Central memory CD8-positive, alpha-beta T cell (primary cell): ENCODE measurements at regions not wholly inside any gene's neighbourhood (a gene's known extent, or its start where the extent isn't known, plus 50 kb on each side); places are given as distances from the start of the nearest gene placed in this dataset.
"Not testable (repeated sequence)": the region's sequence is repeated elsewhere in the genome, so short reads cannot be mapped to it uniquely, and the experiment has no call there.

ENCODE experiments used
- ATAC-seq: fragments of 150-1000 bp; cut with Tn5 transposase; replicated peaks from 2 replicates; pipeline ENCODE4 v1.10.0; 2022; ENCODE audit warnings: mild to moderate bottlenecking, moderate FRiP score, moderate number of reproducible peaks; ENCODE audit not compliant: poor library complexity, severe bottlenecking; ENCODE audit errors: extremely low read depth
- DNase-seq, 2 donors: peaks; one replicate each; pipeline ENCODE4 v3.0.0; 2021; ENCODE audit warnings: low spot score in 2 of 2
- H3K27ac Mint-ChIP-seq: one replicate; pipeline ENCODE4 v1.8.0; 2022; ENCODE audit warnings: low read depth, mild to moderate bottlenecking, moderate library complexity, mixed read lengths
- H3K27me3 Mint-ChIP-seq: one replicate; pipeline ENCODE4 v1.8.0; 2022; ENCODE audit warnings: mixed read lengths
- H3K36me3 Mint-ChIP-seq: one replicate; pipeline ENCODE4 v1.8.0; 2022; ENCODE audit warnings: mild to moderate bottlenecking, moderate library complexity, mixed read lengths; ENCODE audit not compliant: insufficient read depth
- H3K4me1 Mint-ChIP-seq: one replicate; pipeline ENCODE4 v1.8.0; 2022; ENCODE audit warnings: mixed read lengths
- H3K4me3 Mint-ChIP-seq: one replicate; pipeline ENCODE4 v1.8.0; 2022; ENCODE audit warnings: mild to moderate bottlenecking, moderate library complexity, mixed read lengths
- H3K9me3 Mint-ChIP-seq: one replicate; pipeline ENCODE4 v1.8.0; 2022; ENCODE audit warnings: mixed read lengths

- peak in 1 of 2 donors; percentile 13 for DNase-seq
- not testable (repeated sequence) for H3K4me3 Mint-ChIP-seq, H3K9me3 Mint-ChIP-seq, H3K27ac Mint-ChIP-seq, H3K4me1 Mint-ChIP-seq, H3K36me3 Mint-ChIP-seq, H3K27me3 Mint-ChIP-seq
- peak; percentile 21 for ATAC-seq
These were observed 4510.9 kb upstream of the OR11H1 start for GRCh38 chr22:11017108-11017507.

GRCh38 chr22:11020522-11020921 is 4507.5 kb upstream of the OR11H1 start:
- not testable (repeated sequence) for H3K4me1 Mint-ChIP-seq, ATAC-seq, H3K4me3 Mint-ChIP-seq, DNase-seq, H3K36me3 Mint-ChIP-seq, H3K27ac Mint-ChIP-seq, H3K27me3 Mint-ChIP-seq
- peaks cover 13% of the 10 kb centered on the region for H3K9me3 Mint-ChIP-seq

DNA sequence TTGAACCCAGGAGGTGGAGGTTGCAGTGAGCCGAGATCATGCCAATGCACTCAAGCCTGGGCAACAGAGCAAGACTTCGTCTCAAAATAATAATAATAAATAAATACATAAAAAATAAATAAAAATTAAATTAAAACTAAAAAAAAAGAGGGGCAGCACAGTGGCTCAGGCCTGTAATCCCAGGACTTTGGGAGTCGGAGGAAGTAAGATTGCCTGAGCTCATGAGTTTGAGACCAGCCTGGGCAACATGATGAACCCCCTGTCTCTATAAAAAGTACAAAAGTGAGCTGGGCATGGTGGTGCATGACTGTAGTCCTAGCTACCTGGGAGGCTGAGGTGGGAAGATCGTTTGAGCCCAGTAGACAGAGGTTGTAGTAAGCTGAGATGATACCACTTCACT is 4501.5 kb upstream of the OR11H1 start:
- not testable (repeated sequence) for H3K27ac Mint-ChIP-seq, ATAC-seq, DNase-seq, H3K27me3 Mint-ChIP-seq, H3K4me3 Mint-ChIP-seq, H3K4me1 Mint-ChIP-seq, H3K36me3 Mint-ChIP-seq
- H3K9me3 Mint-ChIP-seq, result peaks cover 39% of the 10 kb centered on the region

GRCh38 chr22:11027064-11027463 is 4500.9 kb upstream of the OR11H1 start:
- DNase-seq, result peak in 1 of 2 donors; percentile 10
- ATAC-seq, H3K27ac Mint-ChIP-seq, H3K27me3 Mint-ChIP-seq, H3K4me3 Mint-ChIP-seq, H3K4me1 Mint-ChIP-seq, H3K36me3 Mint-ChIP-seq: not testable (repeated sequence)
- peaks cover 44% of the 10 kb centered on the region for H3K9me3 Mint-ChIP-seq

DNA sequence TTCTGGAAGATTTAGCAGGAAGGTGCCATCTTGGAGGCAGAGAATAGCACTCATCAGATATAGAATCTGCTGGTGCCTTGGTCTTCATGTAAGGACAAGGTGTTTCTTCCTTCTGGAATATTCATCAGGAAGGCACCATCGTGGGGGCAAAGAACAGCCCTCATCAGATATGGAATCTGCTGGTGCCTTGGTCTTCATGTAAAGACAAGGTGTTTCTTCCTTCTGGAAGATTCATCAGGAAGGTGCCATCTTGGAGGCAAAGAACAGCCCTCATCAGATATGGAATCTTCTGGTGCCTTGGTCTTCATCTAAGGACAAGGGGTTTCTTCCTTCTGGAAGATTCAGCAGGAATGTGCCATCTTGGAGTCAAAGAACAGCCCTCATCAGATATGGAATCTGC is 4500.5 kb upstream of the OR11H1 start:
- H3K9me3 Mint-ChIP-seq, result peaks cover 46% of the 10 kb centered on the region
- DNase-seq, result peak in 1 of 2 donors; percentile 9
- not testable (repeated sequence) for H3K4me1 Mint-ChIP-seq, H3K36me3 Mint-ChIP-seq, H3K27me3 Mint-ChIP-seq, H3K4me3 Mint-ChIP-seq, H3K27ac Mint-ChIP-seq, ATAC-seq

- H3K27ac Mint-ChIP-seq, H3K4me1 Mint-ChIP-seq, DNase-seq, H3K4me3 Mint-ChIP-seq, ATAC-seq, H3K27me3 Mint-ChIP-seq, H3K36me3 Mint-ChIP-seq: not testable (repeated sequence)
- H3K9me3 Mint-ChIP-seq, result peaks cover 42% of the 10 kb centered on the region
These were observed 4499.8 kb upstream of the OR11H1 start for GRCh38 chr22:11028180-11028579.

DNA sequence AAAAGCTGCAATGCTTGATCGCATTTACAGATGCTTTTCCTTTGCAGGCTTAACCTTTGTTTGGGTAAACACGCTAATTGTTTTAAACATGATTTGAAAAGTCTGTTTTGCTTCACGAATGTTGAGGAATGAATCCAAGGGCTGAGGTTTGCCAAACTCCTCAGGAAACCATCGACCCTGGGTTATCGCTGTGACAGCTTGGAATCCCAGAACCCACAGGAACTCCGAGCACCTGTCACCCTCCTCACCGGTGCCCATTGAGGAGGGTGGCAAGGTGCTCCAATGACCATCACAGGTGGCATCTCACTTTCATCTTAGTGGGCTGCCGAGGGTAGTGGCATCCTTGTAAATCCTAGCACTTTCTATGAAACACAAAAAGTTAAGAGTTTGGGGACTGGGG is 4498.5 kb upstream of the OR11H1 start:
- H3K27me3 Mint-ChIP-seq, H3K4me1 Mint-ChIP-seq, ATAC-seq, H3K27ac Mint-ChIP-seq, H3K36me3 Mint-ChIP-seq, H3K4me3 Mint-ChIP-seq: not testable (repeated sequence)
- DNase-seq, result peak in 1 of 2 donors; percentile 10
- peaks cover 38% of the 10 kb centered on the region for H3K9me3 Mint-ChIP-seq

- peak in 1 of 2 donors; percentile 13 for DNase-seq
- not testable (repeated sequence) for H3K27ac Mint-ChIP-seq, H3K27me3 Mint-ChIP-seq, H3K4me1 Mint-ChIP-seq, H3K4me3 Mint-ChIP-seq, H3K36me3 Mint-ChIP-seq, ATAC-seq
- peaks cover 42% of the 10 kb centered on the region for H3K9me3 Mint-ChIP-seq
These were observed 4498.0 kb upstream of the OR11H1 start for GRCh38 chr22:11029967-11030366.

DNA sequence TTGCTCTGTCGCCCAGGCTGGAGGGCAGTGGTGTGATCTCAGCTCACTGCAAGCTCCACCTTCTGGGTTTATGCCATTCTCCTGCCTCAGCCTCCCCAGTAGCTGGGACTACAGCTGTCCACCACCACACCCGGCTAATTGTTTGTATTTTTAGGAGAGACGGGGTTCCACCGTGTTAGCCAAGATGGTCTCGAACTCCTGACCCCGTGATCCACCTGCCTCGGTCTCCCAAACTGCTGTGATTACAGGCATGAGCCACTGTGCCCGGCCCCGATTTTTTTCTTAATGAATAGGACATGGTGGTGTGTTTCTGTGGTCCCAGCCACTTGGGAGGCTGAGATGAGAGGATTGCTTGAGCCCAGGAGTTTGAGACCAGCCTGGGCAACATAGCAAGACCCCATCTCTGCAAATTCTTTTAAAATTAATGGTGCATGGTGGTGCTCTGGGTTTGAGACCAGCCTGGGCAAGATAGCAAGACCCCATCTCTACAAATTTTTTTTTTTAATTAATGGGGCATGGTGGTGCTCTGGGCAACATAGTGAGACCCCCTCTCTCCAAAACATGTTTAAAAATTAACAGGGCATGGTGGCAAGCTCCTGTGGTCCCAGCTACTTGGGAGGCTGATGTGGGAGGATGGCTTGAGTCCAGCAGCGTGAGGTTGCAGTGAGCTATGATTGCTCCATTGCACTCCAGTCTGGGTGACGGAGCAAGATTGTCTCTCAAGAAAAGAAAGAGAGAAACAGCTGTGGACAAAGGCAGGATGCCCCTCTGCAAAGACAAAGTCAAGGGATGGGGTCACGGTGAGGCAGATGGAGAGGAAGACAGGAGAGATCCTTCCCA is 4497.2 kb upstream of the OR11H1 start:
- H3K4me3 Mint-ChIP-seq, H3K27me3 Mint-ChIP-seq, H3K36me3 Mint-ChIP-seq, ATAC-seq, H3K4me1 Mint-ChIP-seq, H3K27ac Mint-ChIP-seq: not testable (repeated sequence)
- peaks cover 48% of the 10 kb centered on the region for H3K9me3 Mint-ChIP-seq
- peak in 1 of 2 donors; percentile 9 for DNase-seq

DNA sequence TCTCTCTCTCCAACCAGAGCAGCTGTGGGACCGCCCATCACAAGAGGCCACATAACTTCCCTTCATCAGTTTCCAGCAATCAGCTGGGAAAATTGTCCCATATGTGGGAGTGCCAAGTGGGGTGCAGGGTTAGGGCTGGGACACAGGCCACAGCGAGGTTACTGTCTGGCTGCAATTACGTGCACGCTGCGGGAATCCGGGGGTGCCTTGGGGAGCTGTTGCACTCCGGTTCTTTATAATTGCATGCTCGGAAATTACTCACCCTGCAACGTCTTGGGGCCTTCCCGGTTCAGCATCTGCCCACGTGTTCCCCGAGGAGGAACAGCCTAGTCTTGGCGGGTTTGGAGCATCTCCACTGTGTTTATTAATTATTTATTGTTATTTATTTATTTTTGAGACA is 4495.9 kb upstream of the OR11H1 start:
- peaks cover 52% of the 10 kb centered on the region for H3K9me3 Mint-ChIP-seq
- not testable (repeated sequence) for ATAC-seq, H3K27me3 Mint-ChIP-seq, H3K4me1 Mint-ChIP-seq, H3K4me3 Mint-ChIP-seq, H3K27ac Mint-ChIP-seq, H3K36me3 Mint-ChIP-seq
- DNase-seq, result peak in 1 of 2 donors; percentile 13

- H3K27me3 Mint-ChIP-seq, H3K4me3 Mint-ChIP-seq, H3K4me1 Mint-ChIP-seq, H3K36me3 Mint-ChIP-seq, H3K27ac Mint-ChIP-seq, ATAC-seq: not testable (repeated sequence)
- H3K9me3 Mint-ChIP-seq, result peaks cover 48% of the 10 kb centered on the region
- peak in 1 of 2 donors; percentile 9 for DNase-seq
These were observed 4493.4 kb upstream of the OR11H1 start for GRCh38 chr22:11034660-11034987.

DNA sequence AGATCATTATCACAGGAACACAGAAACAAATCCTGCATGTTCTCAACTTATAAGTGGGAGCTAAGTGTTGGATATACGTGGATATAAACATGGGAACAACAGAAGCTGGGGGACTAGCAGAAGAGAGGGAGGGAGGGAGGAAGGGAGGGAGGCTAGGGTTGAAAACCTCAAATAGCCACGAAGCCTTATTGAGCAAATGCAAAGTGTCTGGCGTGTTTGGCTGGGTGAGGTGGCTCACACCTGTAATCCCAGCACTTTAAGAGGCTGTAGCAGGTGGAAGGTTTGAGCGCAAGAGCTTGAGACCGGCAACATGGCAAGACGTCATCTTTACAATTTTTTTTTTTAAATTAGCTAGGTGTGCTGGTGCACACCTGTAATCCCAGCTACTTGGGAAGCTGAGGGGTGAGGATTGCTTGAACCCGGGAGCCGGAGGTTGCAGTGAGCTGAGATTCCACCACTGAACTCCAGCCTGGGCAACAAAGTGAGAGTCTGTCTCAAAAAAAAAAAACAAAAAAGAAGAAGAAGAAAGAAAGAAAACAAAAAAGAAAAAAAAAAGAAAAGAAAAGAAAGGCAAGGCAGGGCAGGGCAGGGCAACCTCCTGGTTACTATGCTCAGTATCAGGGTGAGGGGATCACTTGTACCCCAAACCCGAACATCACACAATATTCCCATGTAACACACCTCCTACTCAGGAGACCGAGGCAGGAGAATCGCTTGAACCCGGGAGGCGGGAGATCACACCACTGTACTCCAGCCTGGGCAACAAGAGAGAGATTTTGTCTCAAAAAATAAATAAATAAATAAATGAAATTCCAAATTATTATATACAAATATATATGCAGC is 4492.7 kb upstream of the OR11H1 start:
- ATAC-seq, H3K36me3 Mint-ChIP-seq, H3K4me1 Mint-ChIP-seq, H3K27ac Mint-ChIP-seq, H3K27me3 Mint-ChIP-seq, H3K4me3 Mint-ChIP-seq: not testable (repeated sequence)
- H3K9me3 Mint-ChIP-seq, result peaks cover 47% of the 10 kb centered on the region
- DNase-seq, result peak in 1 of 2 donors; percentile 10

GRCh38 chr22:11037314-11037713 is 4490.7 kb upstream of the OR11H1 start:
- H3K9me3 Mint-ChIP-seq, result peaks cover 48% of the 10 kb centered on the region
- H3K27me3 Mint-ChIP-seq, result not testable (repeated sequence)

More at GRCh38 chr22:11037314-11037713, 4490.7 kb upstream of the OR11H1 start:
- H3K36me3 Mint-ChIP-seq, H3K4me1 Mint-ChIP-seq, ATAC-seq, H3K4me3 Mint-ChIP-seq, DNase-seq, H3K27ac Mint-ChIP-seq: not testable (repeated sequence)
